Colonic mucosa (tissue), 4 donors: ENCODE measurements at regions not wholly inside any gene's neighbourhood (a gene's known extent, or its start where the extent isn't known, plus 50 kb on each side); places are given as distances from the start of the nearest gene placed in this dataset.

Experiments
- DNase-seq: peaks from one replicate; pipeline ENCODE4 v3.0.0-alpha.2; 2020
- H3K27ac ChIP-seq: fragments of 200-600 bp; one replicate; pipeline ENCODE4 v1.8.0; 2021
- H3K27me3 ChIP-seq: fragments of 200-600 bp; one replicate; pipeline ENCODE4 v1.8.0; 2021
- H3K36me3 ChIP-seq: fragments of 200-600 bp; one replicate; pipeline ENCODE4 v1.8.0; 2021
- H3K4me1 ChIP-seq: fragments of 200-600 bp; one replicate; pipeline ENCODE4 v1.8.0; 2021; ENCODE audit warnings: mild to moderate bottlenecking
- H3K4me3 ChIP-seq: fragments of 200-600 bp; one replicate; pipeline ENCODE4 v1.8.0; 2021
- H3K9ac ChIP-seq, 2 donors: one replicate each; pipeline ENCODE4 v1.7.0; 2013; ENCODE audit warnings: control low read depth in 2 of 2, low read depth in 2 of 2, low read length in 2 of 2
- H3K9me3 ChIP-seq: fragments of 200-600 bp; one replicate; pipeline ENCODE4 v1.8.0; 2021
- CTCF ChIP-seq: fragments of 200-600 bp; IDR thresholded peaks from one replicate; pipeline ENCODE4 v1.8.0; 2022; ENCODE audit warnings: antibody characterized with exemption, mild to moderate bottlenecking
- intact Hi-C: fragments of 100-400 bp; cut with DNase I; formaldehyde crosslinking; loops from one replicate; pipeline ENCODE4 v1.14.1; 2022
- donor health status: healthy.
- donor health status: DM: no; HTN: no; CAD: no.
- donor health status: DM: no; HTN: no; CAD: no.

GRCh38 chr2:66228128-66228547 lies 206.8 kb upstream of the MEIS1 start:
- TF ChIP-seq CTCF, result no peak
- Histone ChIP-seq H3K4me3 (no peak overlapping the region), H3K27me3 (no peaks in the 10 kb centered on the region), H3K9ac (no peak overlapping the region), H3K4me1 (no peaks in the 10 kb centered on the region), H3K27ac (no peak overlapping the region), H3K9me3 (no peaks in the 10 kb centered on the region), H3K36me3 (no peaks in the 10 kb centered on the region)
- DNase-seq, result no peak
- intact Hi-C loops, result no loop called here

- no peak for TF ChIP-seq CTCF
- intact Hi-C loops, result no loop called here
- H3K4me1 ChIP-seq, result no peaks in the 10 kb centered on the region
- DNase-seq, result no peak
- no peak overlapping the region for H3K9ac ChIP-seq
- H3K27ac ChIP-seq, result no peak overlapping the region
- H3K9me3 ChIP-seq, result no peaks in the 10 kb centered on the region
- no peaks in the 10 kb centered on the region for H3K36me3 ChIP-seq
- no peak overlapping the region for H3K4me3 ChIP-seq
- H3K27me3 ChIP-seq, result no peaks in the 10 kb centered on the region
Measured at GRCh38 chr2:66217039-66217585, 217.8 kb upstream of the MEIS1 start.

GRCh38 chr2:66212749-66213148 lies 222.2 kb upstream of the MEIS1 start:
- Histone ChIP-seq H3K36me3 (no peaks in the 10 kb centered on the region), H3K27ac (no peak overlapping the region), H3K9me3 (no peaks in the 10 kb centered on the region), H3K9ac (no peak overlapping the region), H3K4me3 (no peak overlapping the region), H3K4me1 (no peaks in the 10 kb centered on the region), H3K27me3 (no peaks in the 10 kb centered on the region)
- intact Hi-C loops, result no loop called here
- no peak for DNase-seq
- no peak for TF ChIP-seq CTCF

- intact Hi-C loops, result no loop called here
- no peaks in the 10 kb centered on the region for H3K4me1 ChIP-seq
- H3K27me3 ChIP-seq, result no peaks in the 10 kb centered on the region
- no peak overlapping the region for H3K27ac ChIP-seq
- H3K9ac ChIP-seq, result no peak overlapping the region
- no peak for DNase-seq
- no peak for TF ChIP-seq CTCF
- H3K9me3 ChIP-seq, result no peaks in the 10 kb centered on the region
- no peak overlapping the region for H3K4me3 ChIP-seq
- H3K36me3 ChIP-seq, result no peaks in the 10 kb centered on the region
Measured at GRCh38 chr2:66202586-66202985, 232.3 kb upstream of the MEIS1 start.

GRCh38 chr2:66201242-66201641 lies 233.7 kb upstream of the MEIS1 start:
- intact Hi-C loops, result no loop called here
- DNase-seq, result no peak
- TF ChIP-seq CTCF, result no peak

More at GRCh38 chr2:66201242-66201641, 233.7 kb upstream of the MEIS1 start:
- Histone ChIP-seq H3K4me1 (no peaks in the 10 kb centered on the region), H3K27me3 (no peaks in the 10 kb centered on the region), H3K4me3 (no peak overlapping the region), H3K36me3 (no peaks in the 10 kb centered on the region), H3K27ac (no peak overlapping the region), H3K9ac (no peak overlapping the region), H3K9me3 (no peaks in the 10 kb centered on the region)
